MM.1S (cell line): ENCODE measurements at regions not wholly inside any gene's neighbourhood (a gene's known extent, or its start where the extent isn't known, plus 50 kb on each side); places are given as distances from the start of the nearest gene placed in this dataset.

Experiments
- EZH2phosphoT487 ChIP-seq: fragments of 300-600 bp; sonication (generic); IDR thresholded peaks from 2 replicates; pipeline ENCODE4 v1.6.1; 2018; ENCODE audit warnings: antibody characterized with exemption, low read length
- TF ChIP-seq, protein P1 (sequence below): fragments of 300-600 bp; sonication (generic); IDR thresholded peaks from 2 replicates; pipeline ENCODE4 v1.5.1; 2016; ENCODE audit warnings: antibody characterized with exemption, low read length, mixed read lengths

DNA sequence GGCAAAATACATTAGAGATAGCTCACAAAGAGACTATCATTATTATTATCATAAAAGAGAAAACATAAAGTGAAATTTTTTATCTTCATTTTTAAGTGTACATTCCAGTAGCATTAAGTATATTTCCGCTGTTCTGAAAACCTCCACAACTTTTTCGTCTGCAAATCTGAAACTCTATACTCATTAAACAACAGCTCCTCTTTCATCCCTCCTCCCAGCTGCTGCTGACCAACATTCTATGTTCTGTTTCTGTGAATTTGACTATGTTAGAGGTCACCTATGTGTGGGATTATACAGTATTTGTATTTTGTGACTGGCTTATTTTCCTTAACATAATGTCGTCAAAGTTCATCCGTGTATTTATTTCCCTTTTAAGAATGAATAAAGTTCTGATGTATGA is 429.3 kb upstream of the TPK1 start:
- TF ChIP-seq, protein P1, sequence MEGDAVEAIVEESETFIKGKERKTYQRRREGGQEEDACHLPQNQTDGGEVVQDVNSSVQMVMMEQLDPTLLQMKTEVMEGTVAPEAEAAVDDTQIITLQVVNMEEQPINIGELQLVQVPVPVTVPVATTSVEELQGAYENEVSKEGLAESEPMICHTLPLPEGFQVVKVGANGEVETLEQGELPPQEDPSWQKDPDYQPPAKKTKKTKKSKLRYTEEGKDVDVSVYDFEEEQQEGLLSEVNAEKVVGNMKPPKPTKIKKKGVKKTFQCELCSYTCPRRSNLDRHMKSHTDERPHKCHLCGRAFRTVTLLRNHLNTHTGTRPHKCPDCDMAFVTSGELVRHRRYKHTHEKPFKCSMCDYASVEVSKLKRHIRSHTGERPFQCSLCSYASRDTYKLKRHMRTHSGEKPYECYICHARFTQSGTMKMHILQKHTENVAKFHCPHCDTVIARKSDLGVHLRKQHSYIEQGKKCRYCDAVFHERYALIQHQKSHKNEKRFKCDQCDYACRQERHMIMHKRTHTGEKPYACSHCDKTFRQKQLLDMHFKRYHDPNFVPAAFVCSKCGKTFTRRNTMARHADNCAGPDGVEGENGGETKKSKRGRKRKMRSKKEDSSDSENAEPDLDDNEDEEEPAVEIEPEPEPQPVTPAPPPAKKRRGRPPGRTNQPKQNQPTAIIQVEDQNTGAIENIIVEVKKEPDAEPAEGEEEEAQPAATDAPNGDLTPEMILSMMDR, result no peak
- TF ChIP-seq EZH2phosphoT487, result no peak
